Peyer's patch (tissue), 4 donors: ENCODE measurements at regions not wholly inside any gene's neighbourhood (a gene's known extent, or its start where the extent isn't known, plus 50 kb on each side); places are given as distances from the start of the nearest gene placed in this dataset.

Experiments
- DNase-seq, 3 donors: peaks; one replicate each; pipeline ENCODE4 v3.0.0-alpha.2; 2017 to 2019
- H3K27ac ChIP-seq, 4 donors: fragments of 200-600 bp; sonication (generic); one replicate each; pipeline ENCODE4 v1.5.1; 2016 to 2019
- H3K27me3 ChIP-seq, 2 donors: fragments of 200-600 bp; sonication (generic); one replicate each; pipeline ENCODE4 v1.5.1; 2019
- H3K36me3 ChIP-seq, 3 donors: fragments of 200-600 bp; sonication (generic); one replicate each; pipeline ENCODE4 v1.5.1; 2016 to 2019
- H3K4me1 ChIP-seq, 4 donors: fragments of 200-600 bp; sonication (generic); one replicate each; pipeline ENCODE4 v1.5.1; 2016 to 2019
- H3K4me3 ChIP-seq, 4 donors: fragments of 200-600 bp; sonication (generic); 1 replicate in 3 of 4; 2 replicates in 1 of 4; pipeline ENCODE4 v1.5.1; 2016 to 2019; ENCODE audit warnings: mild to moderate bottlenecking in 1 of 4
- H3K9me3 ChIP-seq, 4 donors: fragments of 200-600 bp; sonication (generic); one replicate each; pipeline ENCODE4 v1.5.1; 2016 to 2019; ENCODE audit warnings: mild to moderate bottlenecking in 1 of 4
- CTCF ChIP-seq, 6 experiments: fragments of 450-650 bp in 4 of 6; fragments of 200-600 bp in 2 of 6; sonication (generic) in 1 of 6; IDR thresholded peaks; one replicate each; pipeline ENCODE4 v1.5.1; 2017 to 2019; ENCODE audit warnings: antibody characterized with exemption in 6 of 6, mild to moderate bottlenecking in 3 of 6, moderate library complexity in 1 of 6
- POLR2A ChIP-seq, 2 donors: fragments of 450-650 bp; IDR thresholded peaks; one replicate each; pipeline ENCODE4 v1.5.1; 2017; ENCODE audit warnings: antibody characterized with exemption in 2 of 2, mild to moderate bottlenecking in 2 of 2, moderate library complexity in 2 of 2

- no peaks in the 10 kb centered on the region for H3K27me3 ChIP-seq
- H3K4me1 ChIP-seq: no peaks in the 10 kb centered on the region
- no peak overlapping the region for H3K4me3 ChIP-seq
- no peaks in the 10 kb centered on the region for H3K9me3 ChIP-seq
- no peaks in the 10 kb centered on the region for H3K36me3 ChIP-seq
- H3K27ac ChIP-seq: no peak overlapping the region
- no peak for DNase-seq
- TF ChIP-seq CTCF (IDR thresholded peaks at IDR 0.05) (no peak), POLR2A (IDR thresholded peaks at IDR 0.05) (no peak)
These were observed 413.4 kb upstream of the USP15 start for GRCh38 chr12:61846765-61847164.

GRCh38 chr12:61848893-61849292 is 411.3 kb upstream of the USP15 start:
- DNase-seq: no peak
- TF ChIP-seq CTCF (IDR thresholded peaks at IDR 0.05): no peak
- TF ChIP-seq POLR2A (IDR thresholded peaks at IDR 0.05): no peak
- H3K27ac ChIP-seq: no peak overlapping the region
- no peaks in the 10 kb centered on the region for H3K36me3 ChIP-seq
- H3K4me3 ChIP-seq: no peak overlapping the region
- no peaks in the 10 kb centered on the region for H3K27me3 ChIP-seq
- H3K4me1 ChIP-seq: no peaks in the 10 kb centered on the region
- no peaks in the 10 kb centered on the region for H3K9me3 ChIP-seq

GRCh38 chr12:61853945-61854344 is 406.3 kb upstream of the USP15 start:
- DNase-seq: no peak
- Histone ChIP-seq H3K4me3 (no peak overlapping the region), H3K9me3 (no peaks in the 10 kb centered on the region), H3K36me3 (no peaks in the 10 kb centered on the region), H3K4me1 (no peaks in the 10 kb centered on the region), H3K27me3 (no peaks in the 10 kb centered on the region), H3K27ac (no peak overlapping the region)
- TF ChIP-seq POLR2A (IDR thresholded peaks at IDR 0.05): no peak
- no peak for TF ChIP-seq CTCF (IDR thresholded peaks at IDR 0.05)

GRCh38 chr12:61854902-61855301 is 405.3 kb upstream of the USP15 start:
- DNase-seq: no peak
- H3K4me3 ChIP-seq: no peak overlapping the region
- no peaks in the 10 kb centered on the region for H3K9me3 ChIP-seq
- no peaks in the 10 kb centered on the region for H3K4me1 ChIP-seq
- no peaks in the 10 kb centered on the region for H3K36me3 ChIP-seq
- TF ChIP-seq CTCF (IDR thresholded peaks at IDR 0.05): no peak
- no peak for TF ChIP-seq POLR2A (IDR thresholded peaks at IDR 0.05)
- no peaks in the 10 kb centered on the region for H3K27me3 ChIP-seq
- no peak overlapping the region for H3K27ac ChIP-seq

- H3K9me3 ChIP-seq: no peaks in the 10 kb centered on the region
- DNase-seq: no peak
- H3K4me3 ChIP-seq: no peak overlapping the region
- H3K36me3 ChIP-seq: no peaks in the 10 kb centered on the region
- H3K4me1 ChIP-seq: no peaks in the 10 kb centered on the region
- TF ChIP-seq CTCF (IDR thresholded peaks at IDR 0.05): no peak
- no peak for TF ChIP-seq POLR2A (IDR thresholded peaks at IDR 0.05)
- no peaks in the 10 kb centered on the region for H3K27me3 ChIP-seq
- no peak overlapping the region for H3K27ac ChIP-seq
These were observed 402.2 kb upstream of the USP15 start for GRCh38 chr12:61857968-61858367.

GRCh38 chr12:61860451-61860850 is 399.8 kb upstream of the USP15 start:
- TF ChIP-seq POLR2A (IDR thresholded peaks at IDR 0.05) (no peak), CTCF (IDR thresholded peaks at IDR 0.05) (no peak)
- no peak overlapping the region for H3K4me3 ChIP-seq
- no peaks in the 10 kb centered on the region for H3K27me3 ChIP-seq
- no peaks in the 10 kb centered on the region for H3K36me3 ChIP-seq
- no peaks in the 10 kb centered on the region for H3K4me1 ChIP-seq
- no peak for DNase-seq
- no peak overlapping the region for H3K27ac ChIP-seq
- no peaks in the 10 kb centered on the region for H3K9me3 ChIP-seq
